PC-9 (cell line): ENCODE measurements at regions not wholly inside any gene's neighbourhood (a gene's known extent, or its start where the extent isn't known, plus 50 kb on each side); places are given as distances from the start of the nearest gene placed in this dataset.

Experiments used
- BruUV-seq: library from RNA; stranded (reverse); fragments of 400-500 nt; replicated peaks from 2 replicates; lab custom pipeline; 2021; lab: Mats Ljungman, UMichigan
- CTCF ChIA-PET: fragments of 300-600 bp; sonication (Branson Sonifier 250); formaldehyde crosslinking; loops from one replicate; lab custom pipeline; 2022; ENCODE audit warnings: antibody characterized with exemption; lab: Charles Lee
- POLR2A ChIA-PET: fragments of 300-600 bp; sonication (Branson Sonifier 250); formaldehyde crosslinking; loops from one replicate; lab custom pipeline; 2022; ENCODE audit warnings: antibody characterized with exemption; ENCODE audit not compliant: unreplicated experiment; lab: Charles Lee
- DNase-seq, 2 experiments: peaks; one replicate each; pipeline versions ENCODE4 v3.0.0 to v3.0.0-alpha.2; 2015 to 2022; ENCODE audit warnings: mixed read lengths in 1 of 2
- H2AFZ ChIP-seq: fragments of 200-600 bp; sonication (generic); 2 replicates; pipeline ENCODE4 v1.8.1; 2017; ENCODE audit warnings: antibody characterized with exemption
- H3F3A ChIP-seq: fragments of 200-600 bp; sonication (generic); 2 replicates; pipeline ENCODE4 v1.8.1; 2017; ENCODE audit warnings: antibody characterized with exemption, mild to moderate bottlenecking, low read depth; ENCODE audit not compliant: insufficient read depth
- H3K27ac ChIP-seq: fragments of 200-600 bp; sonication (generic); 2 replicates; pipeline ENCODE4 v1.6.1; 2016; ENCODE audit warnings: mixed run types
- H3K27me3 ChIP-seq: fragments of 200-600 bp; sonication (generic); 2 replicates; pipeline ENCODE4 v1.6.1; 2016; ENCODE audit warnings: low read depth, mixed run types; ENCODE audit not compliant: insufficient read depth
- H3K36me3 ChIP-seq: fragments of 200-600 bp; sonication (generic); 2 replicates; pipeline ENCODE4 v1.6.1; 2016; ENCODE audit warnings: low read depth, mixed run types
- H3K4me1 ChIP-seq: fragments of 200-600 bp; sonication (generic); replicated peaks from 2 replicates; pipeline ENCODE4 v1.6.1; 2016; ENCODE audit warnings: mixed run types; ENCODE audit not compliant: insufficient read depth
- H3K4me2 ChIP-seq: fragments of 200-600 bp; sonication (generic); 2 replicates; pipeline ENCODE4 v1.6.1; 2017; ENCODE audit warnings: mixed run types
- H3K4me3 ChIP-seq: fragments of 200-600 bp; sonication (generic); 2 replicates; pipeline ENCODE4 v1.6.1; 2016; ENCODE audit warnings: mixed run types
- H3K79me2 ChIP-seq: fragments of 200-600 bp; sonication (generic); 2 replicates; pipeline ENCODE4 v1.6.1; 2017; ENCODE audit warnings: low read depth, mixed run types
- H3K9me2 ChIP-seq: fragments of 200-600 bp; sonication (generic); 2 replicates; pipeline ENCODE4 v1.8.1; 2017; ENCODE audit warnings: mild to moderate bottlenecking; ENCODE audit not compliant: insufficient read depth
- H3K9me3 ChIP-seq: fragments of 200-600 bp; sonication (generic); 2 replicates; pipeline ENCODE4 v1.8.1; 2016; ENCODE audit warnings: low read depth; ENCODE audit not compliant: insufficient read depth
- H4K20me1 ChIP-seq: fragments of 200-600 bp; sonication (generic); 2 replicates; pipeline ENCODE4 v1.8.1; 2017; ENCODE audit not compliant: insufficient read depth
- CTCF ChIP-seq: fragments of 200-600 bp; sonication (generic); conservative IDR thresholded peaks from 2 replicates; pipeline ENCODE4 v1.6.1; 2017; ENCODE audit warnings: mixed run types, antibody characterized with exemption, mild to moderate bottlenecking, moderate library complexity
- EZH2 ChIP-seq: fragments of 200-600 bp; sonication (generic); IDR thresholded peaks from 2 replicates; pipeline ENCODE4 v1.8.0; 2017; ENCODE audit warnings: antibody characterized with exemption, low read depth
- intact Hi-C: fragments of 100-400 bp; cut with micrococcal nuclease; formaldehyde crosslinking; loops from one replicate; pipeline ENCODE4 v1.10.0; 2022; ENCODE audit not compliant: unreplicated experiment

GRCh38 chr2:239814861-239815601, 210.1 kb downstream of the NDUFA10 start:
- no peak for DNase-seq
- H3K27ac ChIP-seq, result no peak overlapping the region
- no peaks in the 10 kb centered on the region for H3K4me1 ChIP-seq
- no peaks in the 10 kb centered on the region for H3F3A ChIP-seq
- H3K4me2 ChIP-seq, result no peak overlapping the region
- POLR2A ChIA-PET, result no interaction called here
- no peaks in the 10 kb centered on the region for H4K20me1 ChIP-seq
- TF ChIP-seq CTCF, result no peak
- TF ChIP-seq EZH2, result no peak
- no peaks in the 10 kb centered on the region for H3K79me2 ChIP-seq
- peaks cover 93% of the 10 kb centered on the region for H3K27me3 ChIP-seq
- H3K4me3 ChIP-seq, result no peak overlapping the region
- no peaks in the 10 kb centered on the region for H3K36me3 ChIP-seq
- no peaks in the 10 kb centered on the region for H3K9me3 ChIP-seq
- BruUV-seq, result no TSS peak
- CTCF ChIA-PET, result no interaction called here
- intact Hi-C loops, result no loop called here
- no peaks in the 10 kb centered on the region for H3K9me2 ChIP-seq
- H2AFZ ChIP-seq, result no peak overlapping the region

GRCh38 chr2:239814116-239814860, 210.9 kb downstream of the NDUFA10 start:
- Histone ChIP-seq H3F3A (no peaks in the 10 kb centered on the region), H3K9me2 (no peaks in the 10 kb centered on the region), H3K9me3 (no peaks in the 10 kb centered on the region), H3K27ac (no peak overlapping the region), H4K20me1 (no peaks in the 10 kb centered on the region), H3K4me1 (no peaks in the 10 kb centered on the region), H3K36me3 (no peaks in the 10 kb centered on the region), H2AFZ (no peak overlapping the region), H3K79me2 (no peaks in the 10 kb centered on the region), H3K27me3 (peaks cover 93% of the 10 kb centered on the region), H3K4me2 (no peak overlapping the region), H3K4me3 (no peak overlapping the region)
- no TSS peak for BruUV-seq
- CTCF ChIA-PET, result no interaction called here
- POLR2A ChIA-PET, result no interaction called here
- DNase-seq, result no peak
- intact Hi-C loops, result no loop called here
- TF ChIP-seq EZH2 (no peak), CTCF (no peak)

- no peaks in the 10 kb centered on the region for H3K79me2 ChIP-seq
- TF ChIP-seq CTCF (no peak), EZH2 (no peak)
- H3K4me2 ChIP-seq, result no peak overlapping the region
- BruUV-seq, result no TSS peak
- no peak overlapping the region for H3K4me3 ChIP-seq
- no peak for DNase-seq
- H3K9me2 ChIP-seq, result no peaks in the 10 kb centered on the region
- no peaks in the 10 kb centered on the region for H3F3A ChIP-seq
- peaks cover 93% of the 10 kb centered on the region for H3K27me3 ChIP-seq
- no peaks in the 10 kb centered on the region for H3K4me1 ChIP-seq
- intact Hi-C loops, result no loop called here
- H2AFZ ChIP-seq, result no peak overlapping the region
- H3K27ac ChIP-seq, result no peak overlapping the region
- H3K36me3 ChIP-seq, result no peaks in the 10 kb centered on the region
- H4K20me1 ChIP-seq, result no peaks in the 10 kb centered on the region
- POLR2A ChIA-PET, result no interaction called here
- H3K9me3 ChIP-seq, result no peaks in the 10 kb centered on the region
- CTCF ChIA-PET, result no interaction called here
These were observed 211.7 kb downstream of the NDUFA10 start for GRCh38 chr2:239813261-239814115.
